ENCODE measurements at regions not wholly inside any gene's neighbourhood (a gene's known extent, or its start where the extent isn't known, plus 50 kb on each side); places are given as distances from the start of the nearest gene placed in this dataset.

DNA sequence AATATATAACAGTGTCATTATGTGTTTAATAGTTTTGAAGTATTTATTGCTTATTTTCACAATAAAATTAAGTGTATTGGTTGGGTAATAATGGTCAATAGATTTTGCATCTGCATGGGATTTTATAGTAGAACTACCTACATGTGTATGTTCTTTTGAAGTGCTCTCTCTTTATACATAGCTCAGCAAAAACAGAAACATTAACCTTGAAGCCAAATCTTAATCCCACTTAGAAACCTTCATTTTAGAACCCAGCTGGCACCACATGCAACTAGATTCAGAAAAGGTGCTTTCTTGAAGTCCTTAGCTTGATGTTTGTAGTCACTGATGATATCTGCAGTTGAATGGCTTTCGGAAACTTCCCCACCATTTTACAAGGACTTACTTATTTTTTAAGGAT, 146.9 kb upstream of the IL12A start:
- no peak for DNase-seq (ENCODE audit: extremely low spot score, unreplicated experiment)
- Mint-ChIP-seq H3K27ac (ENCODE audit: unreplicated experiment) (no peak overlapping the region), H3K4me1 (ENCODE audit: unreplicated experiment) (peaks cover 62% of the 10 kb centered on the region), H3K27me3 (ENCODE audit: unreplicated experiment) (no peaks in the 10 kb centered on the region), H3K36me3 (ENCODE audit: unreplicated experiment) (no peaks in the 10 kb centered on the region), H3K9me3 (ENCODE audit: unreplicated experiment) (no peaks in the 10 kb centered on the region), H3K4me3 (ENCODE audit: unreplicated experiment) (no peak overlapping the region)
- TF ChIP-seq, protein P1, sequence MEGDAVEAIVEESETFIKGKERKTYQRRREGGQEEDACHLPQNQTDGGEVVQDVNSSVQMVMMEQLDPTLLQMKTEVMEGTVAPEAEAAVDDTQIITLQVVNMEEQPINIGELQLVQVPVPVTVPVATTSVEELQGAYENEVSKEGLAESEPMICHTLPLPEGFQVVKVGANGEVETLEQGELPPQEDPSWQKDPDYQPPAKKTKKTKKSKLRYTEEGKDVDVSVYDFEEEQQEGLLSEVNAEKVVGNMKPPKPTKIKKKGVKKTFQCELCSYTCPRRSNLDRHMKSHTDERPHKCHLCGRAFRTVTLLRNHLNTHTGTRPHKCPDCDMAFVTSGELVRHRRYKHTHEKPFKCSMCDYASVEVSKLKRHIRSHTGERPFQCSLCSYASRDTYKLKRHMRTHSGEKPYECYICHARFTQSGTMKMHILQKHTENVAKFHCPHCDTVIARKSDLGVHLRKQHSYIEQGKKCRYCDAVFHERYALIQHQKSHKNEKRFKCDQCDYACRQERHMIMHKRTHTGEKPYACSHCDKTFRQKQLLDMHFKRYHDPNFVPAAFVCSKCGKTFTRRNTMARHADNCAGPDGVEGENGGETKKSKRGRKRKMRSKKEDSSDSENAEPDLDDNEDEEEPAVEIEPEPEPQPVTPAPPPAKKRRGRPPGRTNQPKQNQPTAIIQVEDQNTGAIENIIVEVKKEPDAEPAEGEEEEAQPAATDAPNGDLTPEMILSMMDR (IDR thresholded peaks at IDR 0.05): no peak

DNA sequence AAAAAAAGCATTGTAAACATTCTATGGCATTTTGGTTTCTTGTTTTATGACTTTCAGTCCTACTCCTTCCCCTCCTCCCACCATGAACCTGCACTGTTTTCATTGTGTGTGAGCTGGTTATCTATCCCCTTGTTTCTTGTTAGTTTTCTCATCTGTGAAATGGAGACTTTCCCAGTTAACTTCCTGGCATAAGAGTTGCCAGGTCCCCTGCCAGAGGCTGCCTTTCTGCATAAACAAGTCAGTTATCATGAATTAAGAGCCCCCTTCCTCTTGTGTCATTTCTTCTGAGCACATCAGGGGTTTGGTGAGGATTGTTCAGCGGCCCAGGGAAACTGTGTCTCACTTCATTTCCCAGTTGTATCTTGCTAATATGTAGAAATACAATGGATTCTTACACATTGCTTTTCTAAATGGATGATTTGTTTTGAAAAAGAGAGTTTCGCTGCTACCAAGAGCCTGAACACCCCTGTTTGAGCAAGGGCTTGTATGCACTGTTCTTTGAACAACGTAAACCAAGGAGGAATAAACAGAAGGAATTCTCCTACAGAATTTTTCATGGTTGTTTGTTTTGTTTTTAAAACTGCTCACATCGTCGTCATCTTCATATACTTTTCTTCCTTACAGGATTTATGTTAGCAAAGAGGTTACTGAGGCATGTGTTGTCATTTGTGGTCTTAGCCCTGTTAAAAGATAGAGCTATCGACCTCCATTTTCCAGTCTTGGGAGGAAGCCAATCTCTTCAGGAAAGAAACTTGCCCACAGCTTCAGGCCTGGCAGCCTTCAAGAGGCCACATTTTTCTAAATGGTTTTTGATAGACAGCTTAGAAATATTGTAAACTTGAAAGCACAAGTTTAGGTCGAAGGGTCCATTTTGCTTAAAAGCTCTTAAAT, 144.6 kb upstream of the IL12A start:
- Mint-ChIP-seq H3K27ac (ENCODE audit: unreplicated experiment) (peak overlapping the region; percentile 87), H3K36me3 (ENCODE audit: unreplicated experiment) (no peaks in the 10 kb centered on the region), H3K4me3 (ENCODE audit: unreplicated experiment) (no peak overlapping the region), H3K4me1 (ENCODE audit: unreplicated experiment) (peaks cover 56% of the 10 kb centered on the region), H3K9me3 (ENCODE audit: unreplicated experiment) (no peaks in the 10 kb centered on the region), H3K27me3 (ENCODE audit: unreplicated experiment) (no peaks in the 10 kb centered on the region)
- DNase-seq (ENCODE audit: extremely low spot score, unreplicated experiment): no peak
- TF ChIP-seq, protein P1 (IDR thresholded peaks at IDR 0.05): no peak

DNA sequence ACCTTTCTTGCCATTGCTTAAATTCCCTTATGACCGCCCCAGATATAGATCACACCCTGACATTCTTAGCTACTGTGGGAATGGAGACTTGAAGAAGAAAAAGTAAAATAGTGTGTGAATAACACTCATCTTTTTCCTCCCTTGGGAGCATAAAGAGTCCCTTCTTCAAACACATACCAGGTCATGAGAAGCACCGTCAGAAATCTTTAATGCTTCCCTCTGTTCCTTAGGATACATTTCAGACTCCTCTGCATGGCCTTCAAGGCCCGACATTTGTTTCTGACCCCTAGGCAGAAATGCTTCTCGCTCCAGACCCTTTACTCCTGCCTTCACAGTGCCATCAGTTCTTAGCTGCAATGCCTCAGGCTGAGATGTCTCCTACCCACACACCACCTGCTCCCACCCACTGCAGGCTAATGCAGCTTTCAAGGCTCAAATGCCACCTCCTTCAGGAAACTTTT, 143.8 kb upstream of the IL12A start:
- Mint-ChIP-seq H3K9me3 (ENCODE audit: unreplicated experiment) (no peaks in the 10 kb centered on the region), H3K4me1 (ENCODE audit: unreplicated experiment) (peaks cover 52% of the 10 kb centered on the region), H3K4me3 (ENCODE audit: unreplicated experiment) (peak overlapping the region; percentile 1), H3K27ac (ENCODE audit: unreplicated experiment) (peak overlapping the region; percentile 87), H3K27me3 (ENCODE audit: unreplicated experiment) (no peaks in the 10 kb centered on the region), H3K36me3 (ENCODE audit: unreplicated experiment) (no peaks in the 10 kb centered on the region)
- TF ChIP-seq, protein P1 (IDR thresholded peaks at IDR 0.05): no peak
- DNase-seq (ENCODE audit: extremely low spot score, unreplicated experiment): no peak

DNA sequence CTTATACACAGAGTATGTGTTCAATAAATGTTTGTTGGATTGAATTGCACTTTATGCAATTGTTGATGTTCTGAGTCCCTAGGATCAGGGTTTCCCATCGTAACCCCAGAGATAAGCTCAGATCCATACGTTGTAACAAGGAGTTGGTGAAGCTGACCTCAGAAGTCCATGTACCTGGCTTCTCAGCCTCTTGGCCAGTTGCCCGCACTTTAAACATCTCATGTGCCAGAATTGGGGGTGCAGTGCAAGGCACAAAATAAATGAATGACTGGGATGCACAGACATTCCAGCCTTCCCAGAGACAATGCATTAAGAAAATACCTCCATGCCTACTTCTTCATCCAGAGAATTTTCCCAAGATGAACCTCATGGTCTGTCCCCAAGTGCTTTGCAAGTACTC, 142.9 kb upstream of the IL12A start:
- Mint-ChIP-seq H3K36me3 (ENCODE audit: unreplicated experiment) (no peaks in the 10 kb centered on the region), H3K27me3 (ENCODE audit: unreplicated experiment) (no peaks in the 10 kb centered on the region), H3K9me3 (ENCODE audit: unreplicated experiment) (no peaks in the 10 kb centered on the region), H3K27ac (ENCODE audit: unreplicated experiment) (peak overlapping the region; percentile 87), H3K4me1 (ENCODE audit: unreplicated experiment) (peaks cover 43% of the 10 kb centered on the region), H3K4me3 (ENCODE audit: unreplicated experiment) (no peak overlapping the region)
- TF ChIP-seq, protein P1 (IDR thresholded peaks at IDR 0.05): no peak
- DNase-seq (ENCODE audit: extremely low spot score, unreplicated experiment): no peak

DNA sequence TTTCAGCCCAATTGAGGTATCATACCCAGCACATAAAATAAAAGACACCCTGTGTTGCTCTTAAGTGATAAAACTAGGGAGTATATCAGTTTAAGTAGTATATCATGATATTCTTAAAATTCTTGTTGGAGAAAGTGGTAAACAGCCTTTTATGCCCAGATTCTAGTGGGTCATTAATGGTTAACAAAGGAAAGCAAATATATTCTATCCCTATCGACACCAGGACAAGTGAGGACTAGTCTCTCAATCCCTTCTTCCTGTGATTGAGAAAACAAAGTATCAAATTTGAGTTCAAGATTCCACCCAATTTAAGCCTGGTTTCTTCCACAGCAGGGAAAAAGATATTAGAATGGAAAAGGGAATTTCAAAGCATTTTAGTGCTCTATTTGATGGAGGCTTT, 142.4 kb upstream of the IL12A start:
- Mint-ChIP-seq H3K4me1 (ENCODE audit: unreplicated experiment) (peaks cover 38% of the 10 kb centered on the region), H3K4me3 (ENCODE audit: unreplicated experiment) (no peak overlapping the region), H3K27ac (ENCODE audit: unreplicated experiment) (peak overlapping the region; percentile 57), H3K36me3 (ENCODE audit: unreplicated experiment) (no peaks in the 10 kb centered on the region), H3K9me3 (ENCODE audit: unreplicated experiment) (no peaks in the 10 kb centered on the region), H3K27me3 (ENCODE audit: unreplicated experiment) (no peaks in the 10 kb centered on the region)
- TF ChIP-seq, protein P1 (IDR thresholded peaks at IDR 0.05): no peak
- DNase-seq (ENCODE audit: extremely low spot score, unreplicated experiment): no peak
